GM12878 (cell line): ENCODE measurements at regions not wholly inside any gene's neighbourhood (a gene's known extent, or its start where the extent isn't known, plus 50 kb on each side); places are given as distances from the start of the nearest gene placed in this dataset.

Experiments
- ATAC-seq: fragments of 200-7000 bp; cut with Tn5 transposase; 3 replicates; pipeline ENCODE4 v1.9.1; 2020; ENCODE audit warnings: mild to moderate bottlenecking, moderate library complexity
- BruUV-seq: library from RNA; stranded (reverse); fragments of 400-500 nt; replicated peaks from 2 replicates; lab custom pipeline; 2021; lab: Mats Ljungman, UMichigan
- CTCF ChIA-PET: fragments of 300-600 bp; sonication (Branson Sonifier 250); formaldehyde crosslinking; extraction: SDS; loops from one replicate; lab custom pipeline; 2021; ENCODE audit warnings: inconsistent platforms; lab: Yijun Ruan, JAX
- POLR2A ChIA-PET: fragments of 350-600 bp; formaldehyde crosslinking; extraction: SDS; loops from one replicate; lab custom pipeline; 2021; ENCODE audit warnings: inconsistent platforms; lab: Charles Lee
- RAD21 ChIA-PET: fragments of 300-600 bp; sonication (Branson Sonifier 250); formaldehyde crosslinking; loops from one replicate; lab custom pipeline; 2023; ENCODE audit warnings: antibody characterized with exemption; ENCODE audit not compliant: unreplicated experiment; lab: Charles Lee
- SMC1A ChIA-PET: fragments of 300-600 bp; sonication (Branson Sonifier 250); formaldehyde crosslinking; loops from one replicate; lab custom pipeline; 2023; ENCODE audit not compliant: unreplicated experiment, uncharacterized antibody; lab: Charles Lee
- DNase-seq: peaks from one replicate; pipeline ENCODE4 v3.0.0-alpha.2; 2011; ENCODE audit warnings: low read depth, low spot score
- FAIRE-seq: peaks from 3 replicates; lab custom pipeline; 2011; peaks lifted over from hg19 to GRCh38; lab: Jason Lieb, UNC
- H2AFZ ChIP-seq: 2 replicates; pipeline ENCODE4 v1.6.0; 2011; ENCODE audit warnings: low read depth, low read length, control low read depth; ENCODE audit not compliant: control insufficient read depth
- H3K27ac ChIP-seq: 2 replicates; pipeline ENCODE4 v1.5.1; 2011; ENCODE audit warnings: control low read depth; ENCODE audit not compliant: control insufficient read depth, insufficient read depth
- H3K27me3 ChIP-seq, 2 experiments: replicated peaks in 1 of 2; 2 replicates each; pipeline versions ENCODE4 v1.6.0 to v1.6.1; 2011; ENCODE audit warnings: low read length in 1 of 2; ENCODE audit not compliant: control insufficient read depth in 2 of 2, insufficient read depth in 2 of 2
- H3K36me3 ChIP-seq, 2 experiments: 2 replicates each; pipeline ENCODE4 v1.5.1; 2011; ENCODE audit warnings: low read length in 1 of 2; ENCODE audit not compliant: control insufficient read depth in 2 of 2, insufficient read depth in 2 of 2
- H3K4me1 ChIP-seq: 2 replicates; pipeline ENCODE4 v1.6.1; 2011; ENCODE audit warnings: mild to moderate bottlenecking, low read length, moderate library complexity, mixed read lengths; ENCODE audit not compliant: control insufficient read depth, insufficient read depth
- H3K4me2 ChIP-seq: 2 replicates; pipeline ENCODE4 v1.6.0; 2011; ENCODE audit warnings: control low read depth; ENCODE audit not compliant: control insufficient read depth, insufficient read depth
- H3K4me3 ChIP-seq: fragments of 200-600 bp; sonication (generic); 2 replicates; pipeline ENCODE4 v1.5.1; 2016
- H3K79me2 ChIP-seq: 2 replicates; pipeline ENCODE4 v1.6.0; 2011; ENCODE audit warnings: low read length; ENCODE audit not compliant: control insufficient read depth, insufficient read depth
- H3K9ac ChIP-seq: 2 replicates; pipeline ENCODE4 v1.8.0; 2011; ENCODE audit warnings: low read length, control low read depth, mixed read lengths; ENCODE audit not compliant: control insufficient read depth, insufficient read depth
- H3K9me3 ChIP-seq: replicated peaks from 3 replicates; pipeline ENCODE4 v1.5.1; 2011; ENCODE audit warnings: mild to moderate bottlenecking, low read length; ENCODE audit not compliant: control insufficient read depth, insufficient read depth
- H4K20me1 ChIP-seq: 2 replicates; pipeline ENCODE4 v1.6.0; 2011; ENCODE audit not compliant: control insufficient read depth, insufficient read depth
- CBX5 ChIP-seq: sonication (generic); IDR thresholded peaks from 2 replicates; pipeline ENCODE4 v1.6.1; 2016; ENCODE audit warnings: low read depth, moderate library complexity, mild to moderate bottlenecking, inconsistent platforms
- LARP7 ChIP-seq: fragments of 450-650 bp; IDR thresholded peaks from 2 replicates; pipeline ENCODE4 v1.6.1; 2017; ENCODE audit warnings: mild to moderate bottlenecking
- MTA3 ChIP-seq: IDR thresholded peaks from 2 replicates; pipeline ENCODE4 v1.6.1; 2012; ENCODE audit warnings: low read length, inconsistent platforms, borderline replicate concordance
- NBN ChIP-seq: fragments of 450-650 bp; IDR thresholded peaks from 2 replicates; pipeline ENCODE4 v1.6.1; 2016
- NKRF ChIP-seq: fragments of 450-650 bp; conservative IDR thresholded peaks from 2 replicates; pipeline ENCODE4 v1.6.1; 2017; ENCODE audit warnings: mild to moderate bottlenecking, moderate library complexity
- NR2C1 ChIP-seq: fragments of 450-650 bp; IDR thresholded peaks from 2 replicates; pipeline ENCODE4 v1.6.1; 2017; ENCODE audit warnings: antibody characterized with exemption, mild to moderate bottlenecking, moderate library complexity
- RAD51 ChIP-seq: fragments of 450-650 bp; IDR thresholded peaks from 2 replicates; pipeline ENCODE4 v1.6.1; 2016; ENCODE audit warnings: moderate library complexity, mild to moderate bottlenecking, inconsistent platforms
- RB1 ChIP-seq: fragments of 450-650 bp; formaldehyde crosslinking; IDR thresholded peaks from 2 replicates; pipeline ENCODE4 v1.6.1; 2017; ENCODE audit warnings: mild to moderate bottlenecking, borderline replicate concordance
- RBBP5 ChIP-seq: fragments of 200-600 bp; sonication (generic); conservative IDR thresholded peaks from 2 replicates; pipeline ENCODE4 v1.6.1; 2016
- ZBED1 ChIP-seq: IDR thresholded peaks from 2 replicates; pipeline ENCODE4 v1.6.1; 2016; ENCODE audit warnings: borderline replicate concordance
- ZNF622 ChIP-seq: fragments of 450-650 bp; IDR thresholded peaks from 2 replicates; pipeline ENCODE4 v1.6.1; 2017; ENCODE audit warnings: mild to moderate bottlenecking, inconsistent platforms
- ZNF687 ChIP-seq: fragments of 450-650 bp; IDR thresholded peaks from 2 replicates; pipeline ENCODE4 v1.6.1; 2017; ENCODE audit warnings: mild to moderate bottlenecking, moderate library complexity
- WGBS: methylation state at CpG from one replicate; pipeline ENCODE4 v1.1.6; 2016; ENCODE audit warnings: low lambda C conversion rate; ENCODE audit not compliant: insufficient replicate concordance, insufficient coverage; ENCODE audit errors: missing lambda C conversion rate; 5-methylcytosine and 5-hydroxymethylcytosine counted together
- in situ Hi-C: fragments of 300-500 bp; cut with MboI; formaldehyde crosslinking; loops from 9 replicates; pipeline ENCODE4 v1.14.3; 2018; ENCODE audit warnings: mixed read lengths
- intact Hi-C: fragments of 100-400 bp; cut with micrococcal nuclease; formaldehyde crosslinking; loops from one replicate; pipeline ENCODE4 v1.14.2; 2022; ENCODE audit not compliant: unreplicated experiment

- CTCF ChIA-PET = no interaction called here
- no peak for TF ChIP-seq CBX5
- TF ChIP-seq NR2C1 = no peak
- no peak for TF ChIP-seq NBN
- TF ChIP-seq ZNF622 = no peak
- no peak for TF ChIP-seq RBBP5
- TF ChIP-seq, all 136 proteins: peak for 0
- intact Hi-C loops = no loop called here
- Histone ChIP-seq H3K9me3 (no peaks in the 10 kb centered on the region), H3K27ac (no peak overlapping the region), H3K4me2 (no peak overlapping the region), H3K27me3 (no peaks in the 10 kb centered on the region), H3K4me1 (no peaks in the 10 kb centered on the region), H2AFZ (no peak overlapping the region), H3K9ac (no peak overlapping the region), H4K20me1 (no peaks in the 10 kb centered on the region), H3K79me2 (no peaks in the 10 kb centered on the region), H3K4me3 (no peak overlapping the region), H3K36me3 (no peaks in the 10 kb centered on the region)
- ChIA-PET POLR2A (no interaction called here), SMC1A (no interaction called here), RAD21 (no interaction called here)
- 0% methylated on average over 1 of the region's 1 CpG for WGBS
- no peak for DNase-seq
- no TSS peak for BruUV-seq
- ATAC-seq = no peak
- FAIRE-seq = no peak
- in situ Hi-C loops = no loop called here
Measured at GRCh38 chr6:120026791-120027190, 677.2 kb upstream of the MAN1A1 start.

- ChIA-PET CTCF (no interaction called here), POLR2A (no interaction called here), RAD21 (no interaction called here), SMC1A (no interaction called here)
- Histone ChIP-seq H4K20me1 (no peaks in the 10 kb centered on the region), H3K9ac (no peak overlapping the region), H3K4me3 (no peak overlapping the region), H3K36me3 (no peaks in the 10 kb centered on the region), H3K9me3 (no peaks in the 10 kb centered on the region), H3K79me2 (no peaks in the 10 kb centered on the region), H3K4me1 (no peaks in the 10 kb centered on the region), H2AFZ (no peak overlapping the region), H3K27ac (no peak overlapping the region), H3K27me3 (no peaks in the 10 kb centered on the region), H3K4me2 (no peak overlapping the region)
- no peak for DNase-seq
- ATAC-seq = no peak
- BruUV-seq = no TSS peak
- intact Hi-C loops = no loop called here
- WGBS = 79% methylated on average over 3 of the region's 3 CpGs
- no peak for FAIRE-seq
- in situ Hi-C loops = no loop called here
- TF ChIP-seq ZNF687 (no peak), ZBED1 (no peak), LARP7 (no peak), RB1 (no peak), NKRF (no peak), MTA3 (no peak), RAD51 (no peak)
Measured at GRCh38 chr6:120010075-120010474, 660.5 kb upstream of the MAN1A1 start.
